Lower lobe of right lung (tissue), 2 donors: ENCODE measurements at regions not wholly inside any gene's neighbourhood (a gene's known extent, or its start where the extent isn't known, plus 50 kb on each side); places are given as distances from the start of the nearest gene placed in this dataset.

Source experiments
- ATAC-seq, 2 donors: fragments of 200-7000 bp; cut with Tn5 transposase; one replicate each; pipeline ENCODE4 v1.9.1; 2020 to 2022; ENCODE audit warnings: mild to moderate bottlenecking in 2 of 2, moderate library complexity in 2 of 2
- DNase-seq: peaks from one replicate; pipeline ENCODE4 v3.0.0-alpha.2; 2020
- H3K27ac ChIP-seq: fragments of 200-600 bp; one replicate; pipeline ENCODE4 v1.8.0; 2022
- H3K27me3 ChIP-seq: fragments of 200-600 bp; one replicate; pipeline ENCODE4 v1.8.0; 2022; ENCODE audit warnings: low read depth
- H3K36me3 ChIP-seq: fragments of 200-600 bp; one replicate; pipeline ENCODE4 v1.8.0; 2022; ENCODE audit warnings: mild to moderate bottlenecking
- H3K4me1 ChIP-seq: fragments of 200-600 bp; one replicate; pipeline ENCODE4 v1.8.0; 2022
- H3K4me3 ChIP-seq: fragments of 200-600 bp; one replicate; pipeline ENCODE4 v1.8.0; 2022; ENCODE audit warnings: mild to moderate bottlenecking
- H3K9me3 ChIP-seq: fragments of 200-600 bp; one replicate; pipeline ENCODE4 v1.8.0; 2022
- intact Hi-C: fragments of 100-400 bp; cut with DNase I; formaldehyde crosslinking; loops from one replicate; pipeline ENCODE4 v1.11.0; 2022
- TF ChIP-seq, protein P1 (sequence below): fragments of 200-600 bp; IDR thresholded peaks from one replicate; pipeline ENCODE4 v1.8.0; 2022; ENCODE audit warnings: antibody characterized with exemption, mild to moderate bottlenecking
- donor health status: DM: no; HTN: yes; CAD: no; lungs with severe emphysema.

GRCh38 chr6:66662196-66662595 lies 955.2 kb upstream of the EYS start:
- Histone ChIP-seq H3K36me3 (no peaks in the 10 kb centered on the region), H3K4me1 (no peaks in the 10 kb centered on the region), H3K4me3 (no peak overlapping the region), H3K9me3 (no peaks in the 10 kb centered on the region), H3K27ac (no peak overlapping the region), H3K27me3 (no peaks in the 10 kb centered on the region)
- intact Hi-C loops: no loop called here
- ATAC-seq: no peak
- TF ChIP-seq, protein P1, sequence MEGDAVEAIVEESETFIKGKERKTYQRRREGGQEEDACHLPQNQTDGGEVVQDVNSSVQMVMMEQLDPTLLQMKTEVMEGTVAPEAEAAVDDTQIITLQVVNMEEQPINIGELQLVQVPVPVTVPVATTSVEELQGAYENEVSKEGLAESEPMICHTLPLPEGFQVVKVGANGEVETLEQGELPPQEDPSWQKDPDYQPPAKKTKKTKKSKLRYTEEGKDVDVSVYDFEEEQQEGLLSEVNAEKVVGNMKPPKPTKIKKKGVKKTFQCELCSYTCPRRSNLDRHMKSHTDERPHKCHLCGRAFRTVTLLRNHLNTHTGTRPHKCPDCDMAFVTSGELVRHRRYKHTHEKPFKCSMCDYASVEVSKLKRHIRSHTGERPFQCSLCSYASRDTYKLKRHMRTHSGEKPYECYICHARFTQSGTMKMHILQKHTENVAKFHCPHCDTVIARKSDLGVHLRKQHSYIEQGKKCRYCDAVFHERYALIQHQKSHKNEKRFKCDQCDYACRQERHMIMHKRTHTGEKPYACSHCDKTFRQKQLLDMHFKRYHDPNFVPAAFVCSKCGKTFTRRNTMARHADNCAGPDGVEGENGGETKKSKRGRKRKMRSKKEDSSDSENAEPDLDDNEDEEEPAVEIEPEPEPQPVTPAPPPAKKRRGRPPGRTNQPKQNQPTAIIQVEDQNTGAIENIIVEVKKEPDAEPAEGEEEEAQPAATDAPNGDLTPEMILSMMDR: no peak
- no peak for DNase-seq

DNA sequence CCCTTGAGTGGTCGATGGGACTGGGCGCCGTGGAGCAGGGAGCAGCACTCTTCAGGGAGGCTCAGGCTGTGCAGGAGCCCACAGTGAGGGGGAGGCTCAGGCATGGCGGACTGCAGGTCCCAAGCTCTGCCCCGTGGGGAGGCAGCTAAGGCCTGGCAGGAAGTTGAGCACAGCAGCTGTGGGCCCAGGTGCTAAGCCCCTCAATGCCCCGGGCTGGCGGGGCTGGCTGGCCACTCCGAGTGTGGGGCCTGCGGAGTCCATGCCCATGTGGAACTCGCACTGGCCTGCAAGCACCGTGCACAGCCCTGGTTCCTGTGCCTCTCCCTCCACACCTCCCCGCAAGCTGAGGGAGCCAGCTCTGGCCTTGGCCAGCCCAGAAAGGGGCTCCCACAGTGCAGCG lies 948.4 kb upstream of the EYS start:
- Histone ChIP-seq H3K27ac (no peak overlapping the region), H3K4me1 (no peaks in the 10 kb centered on the region), H3K9me3 (no peaks in the 10 kb centered on the region), H3K27me3 (no peaks in the 10 kb centered on the region), H3K36me3 (no peaks in the 10 kb centered on the region), H3K4me3 (no peak overlapping the region)
- TF ChIP-seq, protein P1: no peak
- DNase-seq (no peak), ATAC-seq (peak in 1 of 2 donors; percentile 29)
- intact Hi-C loops: no loop called here

- DNase-seq (no peak), ATAC-seq (no peak)
- no peaks in the 10 kb centered on the region for H3K36me3 ChIP-seq
- TF ChIP-seq, protein P1: no peak
- no peaks in the 10 kb centered on the region for H3K27me3 ChIP-seq
- H3K9me3 ChIP-seq: no peaks in the 10 kb centered on the region
- no peaks in the 10 kb centered on the region for H3K4me1 ChIP-seq
- H3K27ac ChIP-seq: no peak overlapping the region
- H3K4me3 ChIP-seq: no peak overlapping the region
- intact Hi-C loops: no loop called here
Observed at GRCh38 chr6:66638518-66638917, 931.5 kb upstream of the EYS start.

DNA sequence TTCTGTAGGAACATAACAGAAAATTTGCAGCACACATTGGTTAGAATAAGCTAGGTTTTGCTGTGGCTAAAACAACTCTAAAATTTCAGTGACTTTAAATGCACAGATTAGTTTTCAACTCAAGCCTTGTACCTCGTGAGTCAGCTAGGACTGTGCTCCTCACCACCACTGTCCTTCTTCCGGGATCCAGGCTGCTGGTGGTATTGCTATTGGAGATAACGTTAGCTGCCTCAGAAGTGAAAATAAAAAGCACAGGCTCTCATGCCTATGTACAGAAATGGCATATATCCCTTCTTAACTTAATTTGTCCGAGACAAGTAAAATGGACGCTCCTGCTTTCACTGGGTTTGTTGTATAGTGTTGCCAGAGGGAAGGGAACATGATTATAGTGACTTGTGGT lies 931.1 kb upstream of the EYS start:
- Histone ChIP-seq H3K9me3 (no peaks in the 10 kb centered on the region), H3K27me3 (no peaks in the 10 kb centered on the region), H3K4me3 (no peak overlapping the region), H3K27ac (no peak overlapping the region), H3K36me3 (no peaks in the 10 kb centered on the region), H3K4me1 (no peaks in the 10 kb centered on the region)
- DNase-seq: no peak
- no peak for ATAC-seq
- intact Hi-C loops: no loop called here
- TF ChIP-seq, protein P1: no peak

DNA sequence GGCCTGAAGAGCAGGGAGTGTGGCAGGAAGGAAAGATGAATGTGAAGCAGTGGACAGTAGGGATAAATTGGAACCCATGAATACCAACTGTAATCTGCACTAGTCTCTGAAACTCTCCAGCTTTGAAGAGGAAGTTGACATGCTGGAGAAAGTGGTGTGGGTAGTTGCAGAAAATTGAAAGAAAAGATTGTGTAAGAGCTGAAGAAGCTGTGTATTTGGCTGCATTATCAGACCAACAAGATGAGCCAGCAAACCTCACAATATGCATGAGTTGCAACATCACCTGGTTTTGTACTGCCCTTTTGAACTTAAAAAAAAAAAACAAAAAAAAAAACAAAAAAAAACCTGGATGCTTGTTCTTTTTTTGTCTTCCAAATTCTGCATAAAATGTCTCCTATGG lies 921.9 kb upstream of the EYS start:
- no peak for DNase-seq
- TF ChIP-seq, protein P1: no peak
- H3K27me3 ChIP-seq: no peaks in the 10 kb centered on the region
- no peak overlapping the region for H3K4me3 ChIP-seq
- H3K4me1 ChIP-seq: no peaks in the 10 kb centered on the region
- no peak for ATAC-seq
- no peaks in the 10 kb centered on the region for H3K9me3 ChIP-seq
- no peak overlapping the region for H3K27ac ChIP-seq
- intact Hi-C loops: no loop called here
- H3K36me3 ChIP-seq: no peaks in the 10 kb centered on the region

GRCh38 chr6:66623050-66623449 lies 916.0 kb upstream of the EYS start:
- no peaks in the 10 kb centered on the region for H3K9me3 ChIP-seq
- TF ChIP-seq, protein P1: no peak
- no peak overlapping the region for H3K4me3 ChIP-seq
- intact Hi-C loops: no loop called here
- H3K27ac ChIP-seq: no peak overlapping the region
- H3K4me1 ChIP-seq: no peaks in the 10 kb centered on the region
- no peak for DNase-seq
- no peaks in the 10 kb centered on the region for H3K27me3 ChIP-seq
- ATAC-seq: no peak
- H3K36me3 ChIP-seq: no peaks in the 10 kb centered on the region
